ENCODE measurements at regions not wholly inside any gene's neighbourhood (a gene's known extent, or its start where the extent isn't known, plus 50 kb on each side); places are given as distances from the start of the nearest gene placed in this dataset.

GRCh38 chr7:47639495-47640110, 57.7 kb upstream of the TNS3 start:
- Mint-ChIP-seq H3K27ac (no peak overlapping the region), H3K9me3 (peaks cover 17% of the 10 kb centered on the region), H3K4me1 (no peaks in the 10 kb centered on the region), H3K4me3 (no peak overlapping the region), H3K36me3 (no peaks in the 10 kb centered on the region)
- no peak for ATAC-seq
- DNase-seq (ENCODE audit: low spot score in 2 of 2): no peak

GRCh38 chr7:47638679-47639315, 56.9 kb upstream of the TNS3 start:
- Mint-ChIP-seq H3K27ac (no peak overlapping the region), H3K36me3 (no peaks in the 10 kb centered on the region), H3K4me3 (no peak overlapping the region), H3K9me3 (peaks cover 14% of the 10 kb centered on the region), H3K4me1 (no peaks in the 10 kb centered on the region)
- ATAC-seq: no peak
- DNase-seq (ENCODE audit: low spot score in 2 of 2): no peak

- Mint-ChIP-seq H3K4me3 (no peak overlapping the region), H3K4me1 (no peaks in the 10 kb centered on the region), H3K27ac (no peak overlapping the region), H3K9me3 (peaks cover 7% of the 10 kb centered on the region), H3K36me3 (no peaks in the 10 kb centered on the region)
- no peak for ATAC-seq
- no peak for DNase-seq (ENCODE audit: low spot score in 2 of 2)
Observed at GRCh38 chr7:47636433-47637175, 54.7 kb upstream of the TNS3 start.

GRCh38 chr7:47636081-47636432, 54.1 kb upstream of the TNS3 start:
- DNase-seq (ENCODE audit: low spot score in 2 of 2): no peak
- Mint-ChIP-seq H3K4me3 (no peak overlapping the region), H3K9me3 (peaks cover 7% of the 10 kb centered on the region), H3K36me3 (no peaks in the 10 kb centered on the region), H3K27ac (no peak overlapping the region), H3K4me1 (no peaks in the 10 kb centered on the region)
- ATAC-seq: no peak

- H3K9me3 Mint-ChIP-seq: peaks cover 7% of the 10 kb centered on the region
- H3K27ac Mint-ChIP-seq: no peak overlapping the region
- H3K4me3 Mint-ChIP-seq: no peak overlapping the region
- no peaks in the 10 kb centered on the region for H3K4me1 Mint-ChIP-seq
- H3K36me3 Mint-ChIP-seq: no peaks in the 10 kb centered on the region
- DNase-seq (ENCODE audit: low spot score in 2 of 2): no peak
- ATAC-seq: no peak
Observed at GRCh38 chr7:47635091-47636080, 53.5 kb upstream of the TNS3 start.

- Mint-ChIP-seq H3K36me3 (no peaks in the 10 kb centered on the region), H3K4me3 (no peak overlapping the region), H3K9me3 (peaks cover 4% of the 10 kb centered on the region), H3K27ac (no peak overlapping the region), H3K4me1 (no peaks in the 10 kb centered on the region)
- ATAC-seq (no peak), DNase-seq (ENCODE audit: low spot score in 2 of 2) (no peak)
Observed at GRCh38 chr7:47634273-47634672, 52.4 kb upstream of the TNS3 start.

GRCh38 chr7:47633134-47633533, 51.2 kb upstream of the TNS3 start:
- Mint-ChIP-seq H3K9me3 (no peaks in the 10 kb centered on the region), H3K36me3 (no peaks in the 10 kb centered on the region), H3K27ac (no peak overlapping the region), H3K4me1 (no peaks in the 10 kb centered on the region), H3K4me3 (no peak overlapping the region)
- ATAC-seq (no peak), DNase-seq (ENCODE audit: low spot score in 2 of 2) (no peak)
